GM19324 (cell line): ENCODE measurements at regions not wholly inside any gene's neighbourhood (a gene's known extent, or its start where the extent isn't known, plus 50 kb on each side); places are given as distances from the start of the nearest gene placed in this dataset.

Source experiments
- ATAC-seq: cut with Tn5 transposase; IDR thresholded peaks from one replicate; pipeline ENCODE4 v1.9.1; 2021; ENCODE audit warnings: mild to moderate bottlenecking, moderate library complexity; ENCODE audit not compliant: unreplicated experiment, low FRiP score

- ATAC-seq = no peak
Observed at GRCh38 chr18:38923126-38923525, 1357.5 kb upstream of the CELF4 start.

- ATAC-seq = no peak
Observed at GRCh38 chr18:38909972-38910371, 1344.4 kb upstream of the CELF4 start.

- no peak for ATAC-seq
Observed at GRCh38 chr18:38902796-38903195, 1337.2 kb upstream of the CELF4 start.

- ATAC-seq = no peak
Observed at GRCh38 chr18:38900445-38900844, 1334.8 kb upstream of the CELF4 start.

- ATAC-seq = no peak
Observed at GRCh38 chr18:38900031-38900430, 1334.4 kb upstream of the CELF4 start.

GRCh38 chr18:38899252-38899651 is 1333.7 kb upstream of the CELF4 start:
- no peak for ATAC-seq

GRCh38 chr18:38898167-38898566 is 1332.6 kb upstream of the CELF4 start:
- no peak for ATAC-seq

GRCh38 chr18:38895560-38895959 is 1330.0 kb upstream of the CELF4 start:
- ATAC-seq = no peak

GRCh38 chr18:38887671-38888020 is 1322.0 kb upstream of the CELF4 start:
- no peak for ATAC-seq

- ATAC-seq = no peak
Observed at GRCh38 chr18:38886861-38887670, 1321.5 kb upstream of the CELF4 start.

GRCh38 chr18:38886235-38886634 is 1320.6 kb upstream of the CELF4 start:
- ATAC-seq = no peak

GRCh38 chr18:38884050-38884449 is 1318.5 kb upstream of the CELF4 start:
- ATAC-seq = no peak

GRCh38 chr18:38883111-38883510 is 1317.5 kb upstream of the CELF4 start:
- no peak for ATAC-seq

GRCh38 chr18:38879871-38880270 is 1314.3 kb upstream of the CELF4 start:
- no peak for ATAC-seq

GRCh38 chr18:38872342-38872741 is 1306.7 kb upstream of the CELF4 start:
- no peak for ATAC-seq

- no peak for ATAC-seq
Observed at GRCh38 chr18:38868757-38869156, 1303.2 kb upstream of the CELF4 start.

- ATAC-seq = no peak
Observed at GRCh38 chr18:38867680-38868079, 1302.1 kb upstream of the CELF4 start.

- ATAC-seq = no peak
Observed at GRCh38 chr18:38851526-38851925, 1285.9 kb upstream of the CELF4 start.

GRCh38 chr18:38847326-38847725 is 1281.7 kb upstream of the CELF4 start:
- no peak for ATAC-seq

GRCh38 chr18:38843291-38843690 is 1277.7 kb upstream of the CELF4 start:
- ATAC-seq = no peak

- no peak for ATAC-seq
Observed at GRCh38 chr18:38826247-38826646, 1260.6 kb upstream of the CELF4 start.

- ATAC-seq = no peak
Observed at GRCh38 chr18:38811209-38811608, 1245.6 kb upstream of the CELF4 start.

- ATAC-seq = no peak
Observed at GRCh38 chr18:38810789-38811188, 1245.2 kb upstream of the CELF4 start.
